ENCODE measurements at regions not wholly inside any gene's neighbourhood (a gene's known extent, or its start where the extent isn't known, plus 50 kb on each side); places are given as distances from the start of the nearest gene placed in this dataset.

- TF ChIP-seq CHD7 (IDR thresholded peaks at IDR 0.05; ENCODE audit: insufficient replicate concordance, low read length), result no peak
- no peak for TF ChIP-seq SUZ12 (IDR thresholded peaks at IDR 0.05; ENCODE audit: low read length)
- no peak for TF ChIP-seq KDM1A (IDR thresholded peaks at IDR 0.05; ENCODE audit: borderline replicate concordance, low read length)
- no peak for TF ChIP-seq YY1 (IDR thresholded peaks at IDR 0.05; ENCODE audit: low read depth, low read length)
- no peak for TF ChIP-seq USF2 (IDR thresholded peaks at IDR 0.05; ENCODE audit: low read length)
- TF ChIP-seq SRF (IDR thresholded peaks at IDR 0.05; ENCODE audit: low read depth, low read length), result no peak
- TF ChIP-seq BCL11A (IDR thresholded peaks at IDR 0.05; ENCODE audit: low read depth in 2 of 2, low read length in 2 of 2), result no peak
- TF ChIP-seq KDM5A (IDR thresholded peaks at IDR 0.05; ENCODE audit: low read length), result no peak
These were observed 651.8 kb downstream of the SEMA5A start (continued) for GRCh38 chr5:8894031-8894430.

All from H1 (cell line).